H9 (cell line): ENCODE measurements at regions not wholly inside any gene's neighbourhood (a gene's known extent, or its start where the extent isn't known, plus 50 kb on each side); places are given as distances from the start of the nearest gene placed in this dataset.

ENCODE experiments used
- DNase-seq: peaks from one replicate; pipeline ENCODE4 v3.0.0-alpha.2; 2017
- H2AFZ ChIP-seq: one replicate; pipeline ENCODE4 v1.6.1; 2013; ENCODE audit warnings: mild to moderate bottlenecking, low read length, control low read depth, moderate library complexity
- H2AK5ac ChIP-seq: 2 replicates; pipeline ENCODE4 v1.6.1; 2013; ENCODE audit warnings: low read length, control low read depth, mixed read lengths; ENCODE audit not compliant: insufficient read length
- H2BK120ac ChIP-seq: one replicate; pipeline ENCODE4 v1.6.1; 2013; ENCODE audit warnings: low read depth, mild to moderate bottlenecking, low read length, control low read depth, inconsistent platforms; ENCODE audit not compliant: poor library complexity, severe bottlenecking
- H2BK12ac ChIP-seq: 2 replicates; pipeline ENCODE4 v1.6.1; 2013; ENCODE audit warnings: low read length, control low read depth, mixed read lengths, low read depth; ENCODE audit not compliant: insufficient read length
- H2BK15ac ChIP-seq: 2 replicates; pipeline ENCODE4 v1.6.1; 2013; ENCODE audit warnings: low read depth, low read length, control low read depth
- H2BK20ac ChIP-seq: one replicate; pipeline ENCODE4 v1.6.1; 2013; ENCODE audit warnings: low read depth, mild to moderate bottlenecking, low read length, control low read depth, inconsistent platforms; ENCODE audit not compliant: poor library complexity, severe bottlenecking
- H2BK5ac ChIP-seq: 2 replicates; pipeline ENCODE4 v1.6.1; 2013; ENCODE audit warnings: low read length, control low read depth, mixed read lengths; ENCODE audit not compliant: insufficient read length
- H3K14ac ChIP-seq: 2 replicates; pipeline ENCODE4 v1.6.1; 2013; ENCODE audit warnings: low read length, control low read depth; ENCODE audit not compliant: insufficient read depth
- H3K18ac ChIP-seq: 2 replicates; pipeline ENCODE4 v1.6.1; 2013; ENCODE audit warnings: low read depth, mild to moderate bottlenecking, mixed read lengths, low read length, control low read depth; ENCODE audit not compliant: insufficient read length
- H3K23ac ChIP-seq: 2 replicates; pipeline ENCODE4 v1.6.1; 2013; ENCODE audit warnings: low read length, control low read depth, mixed read lengths, low read depth; ENCODE audit not compliant: insufficient read length
- H3K23me2 ChIP-seq: 2 replicates; pipeline ENCODE4 v1.6.1; 2013; ENCODE audit warnings: low read depth, mild to moderate bottlenecking, mixed read lengths, low read length, control low read depth; ENCODE audit not compliant: insufficient read length, poor library complexity, severe bottlenecking
- H3K27ac ChIP-seq: 2 replicates; pipeline ENCODE4 v1.5.1; 2013; ENCODE audit warnings: low read length, control low read depth, mixed read lengths, low read depth; ENCODE audit not compliant: insufficient read length
- H3K27me3 ChIP-seq: 2 replicates; pipeline ENCODE4 v1.6.1; 2013; ENCODE audit warnings: low read length, control low read depth, inconsistent platforms; ENCODE audit not compliant: insufficient read depth
- H3K4ac ChIP-seq: 2 replicates; pipeline ENCODE4 v1.6.1; 2013; ENCODE audit warnings: low read depth, mild to moderate bottlenecking, control low read depth, inconsistent platforms, low read length, moderate library complexity
- H3K4me1 ChIP-seq: 2 replicates; pipeline ENCODE4 v1.6.1; 2013; ENCODE audit warnings: low read length, control low read depth, inconsistent platforms; ENCODE audit not compliant: insufficient read depth
- H3K4me2 ChIP-seq: 2 replicates; pipeline ENCODE4 v1.6.1; 2013; ENCODE audit warnings: low read length, control low read depth, mixed read lengths; ENCODE audit not compliant: insufficient read length, insufficient read depth
- H3K56ac ChIP-seq: 2 replicates; pipeline ENCODE4 v1.6.1; 2013; ENCODE audit warnings: low read depth, mild to moderate bottlenecking, mixed read lengths, low read length, control low read depth; ENCODE audit not compliant: insufficient read length
- H3K79me1 ChIP-seq: 2 replicates; pipeline ENCODE4 v1.6.1; 2013; ENCODE audit warnings: low read depth, mild to moderate bottlenecking, moderate library complexity, low read length, control low read depth, inconsistent platforms; ENCODE audit not compliant: insufficient read depth, poor library complexity, severe bottlenecking
- H3K79me2 ChIP-seq: 2 replicates; pipeline ENCODE4 v1.6.1; 2013; ENCODE audit warnings: low read length, control low read depth, inconsistent platforms; ENCODE audit not compliant: insufficient read depth
- H3K9ac ChIP-seq: 2 replicates; pipeline ENCODE4 v1.6.1; 2013; ENCODE audit warnings: low read length, control low read depth, mixed read lengths; ENCODE audit not compliant: insufficient read length; ENCODE audit errors: extremely low read depth
- H3K9me3 ChIP-seq: one replicate; pipeline ENCODE4 v1.6.1; 2013; ENCODE audit warnings: low read depth, low read length, inconsistent platforms; ENCODE audit not compliant: control insufficient read depth
- H3T11ph ChIP-seq: one replicate; pipeline ENCODE4 v1.6.1; 2013; ENCODE audit warnings: mild to moderate bottlenecking, low read length, control low read depth, inconsistent platforms
- H4K20me1 ChIP-seq: one replicate; pipeline ENCODE4 v1.6.1; 2013; ENCODE audit not compliant: control insufficient read depth, insufficient read length, insufficient read depth
- H4K5ac ChIP-seq: 2 replicates; pipeline ENCODE4 v1.6.1; 2013; ENCODE audit warnings: low read depth, mild to moderate bottlenecking, mixed read lengths, low read length, control low read depth; ENCODE audit not compliant: insufficient read length
- H4K8ac ChIP-seq: replicated peaks from 2 replicates; pipeline ENCODE4 v1.6.1; 2013; ENCODE audit warnings: low read length, control low read depth, mixed read lengths, low read depth; ENCODE audit not compliant: insufficient read length
- H4K91ac ChIP-seq: 2 replicates; pipeline ENCODE4 v1.6.1; 2013; ENCODE audit warnings: low read depth, mild to moderate bottlenecking, moderate library complexity, mixed read lengths, low read length, control low read depth; ENCODE audit not compliant: insufficient read length
- H3K27ac Mint-ChIP-seq, 3 experiments: 2 replicates in 2 of 3; 3 replicates in 1 of 3; pipeline ENCODE4 v1.8.0; 2020 to 2021; ENCODE audit warnings: mixed read lengths in 3 of 3, mild to moderate bottlenecking in 1 of 3, moderate library complexity in 1 of 3
- H3K27me3 Mint-ChIP-seq: 2 replicates; pipeline ENCODE4 v1.8.0; 2021; ENCODE audit warnings: low read depth, mild to moderate bottlenecking, moderate library complexity, mixed read lengths
- H3K36me3 Mint-ChIP-seq, 3 experiments: 2 replicates in 2 of 3; 3 replicates in 1 of 3; pipeline ENCODE4 v1.8.0; 2020 to 2021; ENCODE audit warnings: low read depth in 3 of 3, mixed read lengths in 3 of 3; ENCODE audit not compliant: insufficient read depth in 1 of 3
- H3K4me1 Mint-ChIP-seq, 2 experiments: 2 replicates each; pipeline ENCODE4 v1.8.0; 2020; ENCODE audit warnings: mixed read lengths in 2 of 2
- H3K4me3 Mint-ChIP-seq, 2 experiments: 2 replicates in 1 of 2; 3 replicates in 1 of 2; pipeline ENCODE4 v1.8.0; 2020 to 2021; ENCODE audit warnings: mild to moderate bottlenecking in 2 of 2, mixed read lengths in 2 of 2, moderate library complexity in 1 of 2
- H3K9me3 Mint-ChIP-seq, 2 experiments: 2 replicates in 1 of 2; 3 replicates in 1 of 2; pipeline ENCODE4 v1.8.0; 2020; ENCODE audit warnings: mild to moderate bottlenecking in 2 of 2, mixed read lengths in 2 of 2, moderate library complexity in 1 of 2
- CTCF ChIP-seq: fragments of 200-600 bp; sonication (generic); conservative IDR thresholded peaks from 3 replicates; pipeline ENCODE4 v1.8.0; 2021; ENCODE audit warnings: antibody characterized with exemption, mild to moderate bottlenecking
- WGBS: extraction: QIAGEN DNeasy Blood & Tissue Kit; methylation state at CpG from one replicate; pipeline ENCODE4 v1.1.7; 2013; ENCODE audit warnings: missing lambda C conversion rate, low lambda C conversion rate, mixed read lengths; ENCODE audit not compliant: insufficient read length; ENCODE audit errors: extremely low coverage; 5-methylcytosine and 5-hydroxymethylcytosine counted together

GRCh38 chr13:72453161-72453560, 274.3 kb downstream of the MZT1 start:
- no peak overlapping the region for H3K4ac ChIP-seq
- no peaks in the 10 kb centered on the region for H3K23me2 ChIP-seq
- H3K27me3 Mint-ChIP-seq: no peaks in the 10 kb centered on the region
- no peak overlapping the region for H3K14ac ChIP-seq
- H3K27ac ChIP-seq: no peak overlapping the region
- WGBS: no CpG with 5 or more reads among the region's 5 CpGs
- H2BK15ac ChIP-seq: no peak overlapping the region
- no peak overlapping the region for H3K9ac ChIP-seq
- H3K9me3 ChIP-seq: no peaks in the 10 kb centered on the region
- H3K27me3 ChIP-seq: no peaks in the 10 kb centered on the region
- H3K79me2 ChIP-seq: no peaks in the 10 kb centered on the region; the same call in 1 of the 2 replicates
- H2BK5ac ChIP-seq: no peak overlapping the region
- no peak overlapping the region for H4K5ac ChIP-seq
- H2AFZ ChIP-seq: no peak overlapping the region
- H3K4me1 ChIP-seq: no peaks in the 10 kb centered on the region
- H2BK120ac ChIP-seq: no peak overlapping the region
- H4K20me1 ChIP-seq: no peaks in the 10 kb centered on the region
- no peak overlapping the region for H3T11ph ChIP-seq
- no peak overlapping the region for H3K27ac Mint-ChIP-seq
- DNase-seq: no peak
- no peak overlapping the region for H2AK5ac ChIP-seq
- no peak overlapping the region for H3K23ac ChIP-seq
- H2BK12ac ChIP-seq: no peak overlapping the region
- peaks cover 8 to 20% (median 10%) of the 10 kb centered on the region in 3 experiments for H3K36me3 Mint-ChIP-seq
- H3K79me1 ChIP-seq: no peaks in the 10 kb centered on the region
- no peak overlapping the region for H3K18ac ChIP-seq
- H3K56ac ChIP-seq: no peak overlapping the region
- no peak overlapping the region for H3K4me3 Mint-ChIP-seq
- H2BK20ac ChIP-seq: no peak overlapping the region
- H3K4me2 ChIP-seq: no peak overlapping the region
- TF ChIP-seq CTCF: no peak
- peaks cover 14 to 17% of the 10 kb centered on the region in 2 experiments for H3K9me3 Mint-ChIP-seq
- no peak overlapping the region for H4K8ac ChIP-seq
- H3K4me1 Mint-ChIP-seq: peaks cover 6% of the 10 kb centered on the region in 2 experiments
- H4K91ac ChIP-seq: no peak overlapping the region
